ENCODE measurements at regions not wholly inside any gene's neighbourhood (a gene's known extent, or its start where the extent isn't known, plus 50 kb on each side); places are given as distances from the start of the nearest gene placed in this dataset.

- TF ChIP-seq ZNF24 (IDR thresholded peaks at IDR 0.05) = no peak
- no peak for TF ChIP-seq POLR2A (IDR thresholded peaks at IDR 0.05; ENCODE audit: insufficient read depth in 1 of 2, low read depth in 2 of 2, low read length in 2 of 2)
- TF ChIP-seq FOXK2 (IDR thresholded peaks at IDR 0.05) = no peak
- TF ChIP-seq RAD51 (IDR thresholded peaks at IDR 0.05; ENCODE audit: borderline replicate concordance) = no peak
- no peak for TF ChIP-seq GABPB1 (CRISPR knock-in tag; IDR thresholded peaks at IDR 0.05)
- no peak for TF ChIP-seq TFAP4 (IDR thresholded peaks at IDR 0.05; ENCODE audit: borderline replicate concordance, low read depth)
- no peak for TF ChIP-seq ZNF207 (IDR thresholded peaks at IDR 0.05; ENCODE audit: borderline replicate concordance)
- no peak for TF ChIP-seq PREB (CRISPR knock-in tag; IDR thresholded peaks at IDR 0.05)
- no peak for TF ChIP-seq SOX6 (IDR thresholded peaks at IDR 0.05)
- no peak for TF ChIP-seq SOX6 (CRISPR knock-in tag; IDR thresholded peaks at IDR 0.05)
- no peak for TF ChIP-seq SIN3A (IDR thresholded peaks at IDR 0.05; ENCODE audit: borderline replicate concordance, low read depth, low read length)
- no peak for TF ChIP-seq CTCF (CRISPR knock-in tag; IDR thresholded peaks at IDR 0.05)
- TF ChIP-seq ZNF605 (CRISPR knock-in tag; IDR thresholded peaks at IDR 0.05) = no peak
- no peak for TF ChIP-seq FOXA1 (IDR thresholded peaks at IDR 0.05)
- TF ChIP-seq FOXA1 (CRISPR knock-in tag; IDR thresholded peaks at IDR 0.05) = no peak
- no peak for TF ChIP-seq FOXK1 (CRISPR knock-in tag; IDR thresholded peaks at IDR 0.05; ENCODE audit: borderline replicate concordance, low read depth)
Observed at GRCh38 chr17:15169676-15170075, 95.5 kb downstream of the PMP22 start.

Data from HepG2 (cell line).